Stomach (tissue), 8 donors: ENCODE measurements at regions not wholly inside any gene's neighbourhood (a gene's known extent, or its start where the extent isn't known, plus 50 kb on each side); places are given as distances from the start of the nearest gene placed in this dataset.

Source experiments
- DNase-seq, 2 donors: peaks; one replicate each; pipeline versions ENCODE4 v3.0.0 to v3.0.0-alpha.2; 2013 to 2019
- H3K27ac ChIP-seq, 5 donors: fragments of 200-600 bp in 4 of 5; sonication (generic) in 4 of 5; one replicate each; pipeline ENCODE4 v1.5.1; 2013 to 2019; ENCODE audit warnings: mild to moderate bottlenecking in 1 of 5, moderate library complexity in 1 of 5
- H3K27me3 ChIP-seq, 3 donors: fragments of 200-600 bp; sonication (generic); one replicate each; pipeline ENCODE4 v1.5.1; 2017 to 2019; ENCODE audit warnings: mixed run types in 1 of 3
- H3K36me3 ChIP-seq, 4 donors: fragments of 200-600 bp; sonication (generic); 1 replicate in 3 of 4; 2 replicates in 1 of 4; pipeline ENCODE4 v1.5.1; 2016 to 2019
- H3K4me1 ChIP-seq, 4 donors: fragments of 200-600 bp; sonication (generic); one replicate each; pipeline ENCODE4 v1.5.1; 2016 to 2019
- H3K4me3 ChIP-seq, 4 donors: fragments of 200-600 bp; sonication (generic) in 3 of 4; one replicate each; pipeline ENCODE4 v1.5.1; 2016 to 2019; ENCODE audit warnings: mild to moderate bottlenecking in 1 of 4
- H3K9me3 ChIP-seq, 4 donors: fragments of 200-600 bp; sonication (generic); one replicate each; pipeline ENCODE4 v1.5.1; 2016 to 2019
- EP300 ChIP-seq: sonication (generic); formaldehyde crosslinking; IDR thresholded peaks from one replicate; pipeline ENCODE4 v1.6.1; 2017; ENCODE audit warnings: antibody characterized with exemption
- POLR2A ChIP-seq, 4 donors: fragments of 450-650 bp; IDR thresholded peaks; one replicate each; pipeline ENCODE4 v1.6.1; 2016; ENCODE audit warnings: antibody characterized with exemption in 4 of 4, control low read depth in 2 of 4, mild to moderate bottlenecking in 1 of 4, moderate library complexity in 1 of 4
- POLR2AphosphoS5 ChIP-seq, 3 donors: sonication (generic); formaldehyde crosslinking; IDR thresholded peaks; one replicate each; pipeline ENCODE4 v1.6.1; 2016; ENCODE audit warnings: antibody characterized with exemption in 3 of 3
- WGBS, 5 donors: extraction: QIAGEN DNeasy Blood & Tissue Kit in 3 of 5; methylation state at CpG; one replicate each; pipeline versions ENCODE4 v1.1.5 to v1.1.7; 2013 to 2018; 5-methylcytosine and 5-hydroxymethylcytosine counted together
- intact Hi-C: fragments of 100-400 bp; cut with DNase I; formaldehyde crosslinking; loops from one replicate; pipeline ENCODE4 v1.15.1; 2023; ENCODE audit warnings: low total_unique reads
- TF ChIP-seq, protein P1 (sequence below), 7 experiments: fragments of 450-650 bp in 4 of 7; fragments of 200-600 bp in 3 of 7; sonication (generic) in 3 of 7; IDR thresholded peaks; one replicate each; pipeline ENCODE4 v1.5.1; 2016 to 2019; ENCODE audit warnings: antibody characterized with exemption in 7 of 7, control low read depth in 2 of 7, mild to moderate bottlenecking in 1 of 7
- donor health status: healthy with polysubstance abuse.
- donor health status: Bipolar disorder and iron deficiency.
- donor health status: healthy.

DNA sequence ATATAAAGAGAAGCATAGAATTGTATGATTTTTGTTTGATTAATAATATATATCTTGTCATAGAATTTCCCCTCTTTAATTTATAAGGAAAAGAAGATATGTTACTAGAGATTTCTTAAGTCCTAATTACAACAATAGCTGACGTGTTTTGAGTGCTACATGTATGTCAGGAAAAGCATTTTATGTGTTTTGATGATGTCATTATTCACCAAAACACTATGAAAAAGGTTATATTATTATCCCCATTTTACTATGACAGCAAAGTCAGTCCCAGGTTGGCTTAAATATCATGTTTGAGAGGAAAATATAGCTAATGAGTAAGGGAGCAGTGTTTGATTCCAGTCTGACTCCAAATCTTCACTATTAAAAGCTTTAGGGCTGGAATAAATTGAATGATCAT lies 428.4 kb upstream of the GOLIM4 start:
- no peak for DNase-seq
- no peak for TF ChIP-seq POLR2AphosphoS5 (IDR thresholded peaks at IDR 0.05)

DNA sequence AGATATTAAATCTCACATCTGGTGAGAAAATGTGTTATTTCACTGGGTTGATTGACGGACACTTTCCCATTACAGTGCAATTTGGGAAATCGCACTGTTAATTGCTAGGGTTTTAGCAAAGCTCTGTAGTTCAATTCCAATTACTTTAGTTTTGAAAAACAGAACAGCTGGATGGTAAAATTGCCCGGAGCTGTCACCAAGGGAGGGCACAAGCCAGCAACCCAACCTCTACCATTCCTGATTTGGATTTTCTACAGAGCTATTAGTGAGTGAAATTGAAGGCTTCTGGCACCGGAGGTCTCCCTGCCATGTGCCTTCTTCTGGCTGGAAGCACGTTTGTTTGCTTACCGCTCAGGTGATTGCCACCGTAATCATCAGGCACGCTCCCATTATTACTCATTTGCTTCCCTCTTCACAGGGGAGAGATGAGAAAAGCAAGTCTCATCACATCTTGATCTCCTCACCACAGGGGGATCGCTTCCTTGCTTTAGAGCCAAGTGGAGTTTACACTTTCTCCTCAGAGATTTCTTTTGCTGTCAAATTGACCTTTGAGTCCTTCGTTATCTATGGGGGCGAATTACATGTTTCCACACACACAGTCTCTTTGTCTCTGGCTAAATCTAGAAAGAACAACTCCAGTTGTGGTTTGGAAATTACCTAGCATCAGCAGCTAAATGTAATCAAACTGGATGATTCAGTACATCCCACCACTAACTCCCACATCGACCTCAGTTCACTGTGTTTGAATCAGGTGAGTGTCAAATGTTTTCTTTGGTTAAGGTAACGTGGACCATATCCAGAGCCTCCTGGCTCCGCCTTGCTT lies 421.7 kb upstream of the GOLIM4 start:
- Histone ChIP-seq H3K4me3 (no peak overlapping the region), H3K9me3 (no peaks in the 10 kb centered on the region), H3K36me3 (no peaks in the 10 kb centered on the region), H3K27me3 (no peaks in the 10 kb centered on the region), H3K4me1 (no peaks in the 10 kb centered on the region), H3K27ac (no peak overlapping the region)
- DNase-seq = peak; percentile 25 to 55
- 42 to 61% (median 54%) methylated on average over 14 of the region's 14 CpGs for WGBS, 5 donors
- peak in 1 of 3 donors; percentile 13 for TF ChIP-seq POLR2AphosphoS5 (IDR thresholded peaks at IDR 0.05)
- TF ChIP-seq, protein P1, sequence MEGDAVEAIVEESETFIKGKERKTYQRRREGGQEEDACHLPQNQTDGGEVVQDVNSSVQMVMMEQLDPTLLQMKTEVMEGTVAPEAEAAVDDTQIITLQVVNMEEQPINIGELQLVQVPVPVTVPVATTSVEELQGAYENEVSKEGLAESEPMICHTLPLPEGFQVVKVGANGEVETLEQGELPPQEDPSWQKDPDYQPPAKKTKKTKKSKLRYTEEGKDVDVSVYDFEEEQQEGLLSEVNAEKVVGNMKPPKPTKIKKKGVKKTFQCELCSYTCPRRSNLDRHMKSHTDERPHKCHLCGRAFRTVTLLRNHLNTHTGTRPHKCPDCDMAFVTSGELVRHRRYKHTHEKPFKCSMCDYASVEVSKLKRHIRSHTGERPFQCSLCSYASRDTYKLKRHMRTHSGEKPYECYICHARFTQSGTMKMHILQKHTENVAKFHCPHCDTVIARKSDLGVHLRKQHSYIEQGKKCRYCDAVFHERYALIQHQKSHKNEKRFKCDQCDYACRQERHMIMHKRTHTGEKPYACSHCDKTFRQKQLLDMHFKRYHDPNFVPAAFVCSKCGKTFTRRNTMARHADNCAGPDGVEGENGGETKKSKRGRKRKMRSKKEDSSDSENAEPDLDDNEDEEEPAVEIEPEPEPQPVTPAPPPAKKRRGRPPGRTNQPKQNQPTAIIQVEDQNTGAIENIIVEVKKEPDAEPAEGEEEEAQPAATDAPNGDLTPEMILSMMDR (IDR thresholded peaks at IDR 0.05) = no peak
- intact Hi-C loops = no loop called here

More for the DNA sequence above, 428.4 kb upstream of the GOLIM4 start:
- H3K36me3 ChIP-seq = no peaks in the 10 kb centered on the region
- H3K4me3 ChIP-seq = no peak overlapping the region
- H3K4me1 ChIP-seq = no peaks in the 10 kb centered on the region
- H3K27me3 ChIP-seq = no peaks in the 10 kb centered on the region
- intact Hi-C loops = no loop called here
- WGBS, 5 donors = 83 to 98% (median 91%) methylated on average over 1 of the region's 1 CpG
- H3K27ac ChIP-seq = no peak overlapping the region
- H3K9me3 ChIP-seq = no peaks in the 10 kb centered on the region

DNA sequence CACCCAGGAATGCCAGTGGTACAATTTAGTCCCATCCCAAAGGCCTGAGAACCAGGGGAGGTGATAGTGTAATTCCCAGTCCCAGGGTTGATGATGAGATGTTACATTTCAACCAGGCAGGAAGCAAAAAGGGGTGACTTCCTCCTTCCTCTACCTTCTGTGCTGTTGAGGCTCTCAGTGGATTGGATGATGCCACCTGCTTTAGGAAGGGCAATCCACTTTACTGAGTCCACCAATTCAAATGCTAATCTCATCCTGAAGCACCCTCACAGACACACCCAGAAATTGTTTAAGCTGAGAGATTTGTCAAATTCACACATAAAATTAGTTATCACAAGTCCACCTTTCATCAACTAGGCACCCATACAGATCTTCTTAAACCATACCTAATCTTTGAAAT lies 418.5 kb upstream of the GOLIM4 start:
- TF ChIP-seq, protein P1 (IDR thresholded peaks at IDR 0.05) = no peak
- TF ChIP-seq EP300 = no peak
- no peak for TF ChIP-seq POLR2A (IDR thresholded peaks at IDR 0.05)
- no peak for TF ChIP-seq POLR2AphosphoS5 (IDR thresholded peaks at IDR 0.05)
- no peaks in the 10 kb centered on the region for H3K4me1 ChIP-seq
- H3K27ac ChIP-seq = no peak overlapping the region
- no peaks in the 10 kb centered on the region for H3K36me3 ChIP-seq
- no peaks in the 10 kb centered on the region for H3K9me3 ChIP-seq
- DNase-seq = no peak
- no peaks in the 10 kb centered on the region for H3K27me3 ChIP-seq
- intact Hi-C loops = no loop called here
- no peak overlapping the region for H3K4me3 ChIP-seq

DNA sequence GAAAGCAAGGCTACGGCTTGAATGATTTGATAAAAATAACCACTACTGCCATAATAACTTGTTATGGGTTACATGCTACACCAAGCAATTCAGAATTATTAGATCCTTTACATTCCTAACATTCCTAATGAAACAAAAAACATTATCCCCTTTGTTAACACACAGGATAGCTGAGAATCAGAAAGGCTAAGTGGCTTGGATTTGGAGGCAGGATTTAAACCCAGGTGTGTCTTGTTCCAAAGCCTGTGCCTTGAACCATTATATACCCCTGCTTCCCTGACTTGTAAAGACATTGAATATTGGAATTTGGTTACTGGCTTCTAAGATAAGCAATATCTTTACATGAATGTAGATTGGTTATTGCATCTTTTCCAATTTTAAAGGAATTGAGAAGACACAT lies 417.1 kb upstream of the GOLIM4 start:
- no peak for TF ChIP-seq EP300
- no peak for DNase-seq
- Histone ChIP-seq H3K27me3 (no peaks in the 10 kb centered on the region), H3K27ac (no peak overlapping the region), H3K9me3 (no peaks in the 10 kb centered on the region), H3K4me1 (no peaks in the 10 kb centered on the region), H3K4me3 (no peak overlapping the region), H3K36me3 (no peaks in the 10 kb centered on the region)
- intact Hi-C loops = no loop called here
- 63 to 75% (median 68%) methylated on average over 1 of the region's 1 CpG for WGBS, 5 donors

DNA sequence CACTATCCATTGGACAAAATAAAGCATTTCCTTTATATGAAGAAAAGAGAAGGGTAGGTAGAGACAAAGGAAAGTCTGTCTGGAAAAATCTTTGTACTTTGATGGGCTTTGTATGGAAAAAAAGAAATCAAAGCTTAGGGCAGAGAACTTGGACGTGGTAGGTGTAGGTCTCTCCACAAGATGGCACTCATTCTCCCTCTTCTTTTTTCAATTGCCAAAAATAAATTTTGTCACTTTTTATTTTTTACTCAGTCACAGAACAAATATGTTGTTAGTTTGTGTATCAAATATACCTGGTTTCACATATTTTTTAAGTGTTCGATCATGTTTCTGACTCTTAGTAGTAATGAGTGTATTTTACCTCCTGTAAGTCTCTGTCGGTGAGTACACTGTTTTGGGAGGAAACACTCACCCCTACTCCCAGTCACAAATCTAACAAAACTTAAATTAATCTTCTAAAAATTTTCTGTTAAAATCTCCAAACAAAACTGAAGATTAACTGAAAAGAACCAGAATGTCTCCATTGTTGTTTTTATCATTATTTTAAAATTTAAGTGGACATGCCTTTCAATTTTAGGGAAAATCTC lies 415.8 kb upstream of the GOLIM4 start:
- Histone ChIP-seq H3K9me3 (no peaks in the 10 kb centered on the region), H3K4me1 (no peaks in the 10 kb centered on the region), H3K4me3 (no peak overlapping the region), H3K27me3 (no peaks in the 10 kb centered on the region), H3K36me3 (no peaks in the 10 kb centered on the region), H3K27ac (no peak overlapping the region)
- intact Hi-C loops = no loop called here
- peak in 1 of 2 donors; percentile 38 for DNase-seq
- WGBS, 5 donors = 63 to 69% (median 66%) methylated on average over 3 of the region's 3 CpGs
- TF ChIP-seq, protein P1 (IDR thresholded peaks at IDR 0.05) = peak in 4 of 7 experiments; percentile 25 to 40 (median 32)
- no peak for TF ChIP-seq POLR2A (IDR thresholded peaks at IDR 0.05)
